Putamen (tissue), 1 donor: ENCODE measurements at regions not wholly inside any gene's neighbourhood (a gene's known extent, or its start where the extent isn't known, plus 50 kb on each side); places are given as distances from the start of the nearest gene placed in this dataset.

ENCODE experiments used
- DNase-seq: peaks from one replicate; pipeline ENCODE4 v3.0.0-alpha.2; 2016; ENCODE audit warnings: low spot score

- no peak for DNase-seq
These were observed 1104.2 kb downstream of the BCL11A start for GRCh38 chr2:59449274-59449673.

- DNase-seq: no peak
These were observed 1113.0 kb downstream of the BCL11A start for GRCh38 chr2:59440491-59440890.

- DNase-seq: no peak
These were observed 1117.8 kb downstream of the BCL11A start for GRCh38 chr2:59435635-59436034.

- no peak for DNase-seq
These were observed 1124.5 kb downstream of the BCL11A start for GRCh38 chr2:59428940-59429339.

- DNase-seq: no peak
These were observed 1125.5 kb downstream of the BCL11A start for GRCh38 chr2:59427980-59428379.

- DNase-seq: no peak
These were observed 1128.2 kb downstream of the BCL11A start for GRCh38 chr2:59425247-59425646.

GRCh38 chr2:59413751-59414570 lies 1139.5 kb downstream of the BCL11A start:
- DNase-seq: no peak

- no peak for DNase-seq
These were observed 1154.3 kb downstream of the BCL11A start for GRCh38 chr2:59399126-59399525.

GRCh38 chr2:59398081-59398480 lies 1155.4 kb downstream of the BCL11A start:
- no peak for DNase-seq

GRCh38 chr2:59395119-59395518 lies 1154.0 kb upstream of the FANCL start:
- DNase-seq: no peak

GRCh38 chr2:59391896-59392295 lies 1150.8 kb upstream of the FANCL start:
- DNase-seq: no peak

GRCh38 chr2:59390581-59390980 lies 1149.5 kb upstream of the FANCL start:
- no peak for DNase-seq

- no peak for DNase-seq
These were observed 1148.1 kb upstream of the FANCL start for GRCh38 chr2:59389240-59389639.

GRCh38 chr2:59385971-59386370 lies 1144.8 kb upstream of the FANCL start:
- no peak for DNase-seq

- no peak for DNase-seq
These were observed 1142.3 kb upstream of the FANCL start for GRCh38 chr2:59383473-59383872.

GRCh38 chr2:59378127-59378526 lies 1137.0 kb upstream of the FANCL start:
- DNase-seq: no peak

- no peak for DNase-seq
These were observed 1125.2 kb upstream of the FANCL start for GRCh38 chr2:59366288-59366687.

- DNase-seq: no peak
These were observed 1113.4 kb upstream of the FANCL start for GRCh38 chr2:59354498-59354897.

GRCh38 chr2:59353306-59353921 lies 1112.3 kb upstream of the FANCL start:
- DNase-seq: no peak

GRCh38 chr2:59342166-59342565 lies 1101.0 kb upstream of the FANCL start:
- no peak for DNase-seq

- DNase-seq: no peak
These were observed 1098.7 kb upstream of the FANCL start for GRCh38 chr2:59339837-59340207.

- DNase-seq: no peak
These were observed 1098.2 kb upstream of the FANCL start for GRCh38 chr2:59339121-59339836.

- DNase-seq: no peak
These were observed 1091.9 kb upstream of the FANCL start for GRCh38 chr2:59333007-59333406.
